HG02588 (cell line): ENCODE measurements at regions not wholly inside any gene's neighbourhood (a gene's known extent, or its start where the extent isn't known, plus 50 kb on each side); places are given as distances from the start of the nearest gene placed in this dataset.
"Not testable (repeated sequence)": the region's sequence is repeated elsewhere in the genome, so short reads cannot be mapped to it uniquely, and the experiment has no call there.

ENCODE experiments used
- ATAC-seq: cut with Tn5 transposase; IDR thresholded peaks from one replicate; pipeline ENCODE4 v1.9.1; 2021; ENCODE audit warnings: mild to moderate bottlenecking, moderate library complexity; ENCODE audit not compliant: unreplicated experiment

DNA sequence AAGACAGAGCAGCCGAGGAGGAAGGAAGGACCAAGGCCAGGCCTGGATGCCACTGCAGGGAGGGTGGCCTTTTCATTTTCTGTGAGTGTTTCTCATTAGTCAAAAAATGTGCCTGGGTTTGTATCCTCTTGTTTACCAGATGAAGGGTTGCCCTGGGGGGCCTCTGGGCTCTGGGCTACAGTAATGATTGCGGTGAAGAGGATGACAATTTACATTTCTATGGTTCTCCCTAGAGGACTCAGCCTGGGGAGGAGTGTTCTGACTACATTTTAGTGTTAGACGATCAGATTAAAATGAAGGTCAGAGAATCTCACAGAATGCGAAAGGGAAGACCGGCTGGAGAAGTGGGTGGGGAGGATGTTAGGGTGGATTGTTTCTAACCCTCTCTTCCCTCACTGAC is 108.0 kb upstream of the KMT2C start:
- ATAC-seq = no peak

- ATAC-seq = no peak
These were observed 106.1 kb upstream of the KMT2C start for GRCh38 chr7:152541892-152542291.

DNA sequence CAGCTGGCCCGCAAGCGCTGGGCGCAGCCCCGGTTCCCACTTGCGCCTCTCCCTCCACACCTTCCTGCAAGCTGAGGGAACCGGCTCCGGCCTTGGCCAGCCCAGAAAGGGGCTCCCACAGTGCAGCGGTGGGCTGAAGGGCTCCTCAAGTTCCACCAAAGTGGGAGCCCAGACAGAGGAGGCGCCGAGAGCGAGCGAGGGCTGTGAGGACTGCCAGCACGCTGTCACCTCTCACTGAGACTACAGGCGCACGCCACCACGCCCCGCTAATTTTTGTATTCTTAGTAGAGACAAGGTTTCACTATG is 103.3 kb upstream of the KMT2C start:
- not testable (repeated sequence) for ATAC-seq

GRCh38 chr7:152538346-152539189 is 102.8 kb upstream of the KMT2C start:
- ATAC-seq = not testable (repeated sequence)

DNA sequence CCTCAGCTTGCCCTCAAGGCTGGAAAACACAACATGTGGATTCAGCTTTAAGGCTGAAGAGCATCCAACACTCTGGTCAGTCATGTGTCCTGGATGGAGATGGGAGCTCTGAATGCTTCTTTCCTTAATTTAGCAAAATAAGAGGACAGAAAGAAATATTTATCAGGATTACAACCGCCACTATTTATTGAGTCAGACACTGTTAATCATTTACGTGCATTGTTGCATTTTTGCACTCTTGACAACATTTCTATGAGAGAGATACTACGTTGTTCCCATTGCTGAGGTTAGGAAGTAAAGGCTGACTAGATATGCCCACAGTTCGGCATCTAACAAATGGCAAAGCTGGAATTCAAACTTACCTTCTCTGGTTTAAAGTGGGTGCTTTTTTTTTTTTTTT is 101.8 kb upstream of the KMT2C start:
- ATAC-seq = no peak

- no peak for ATAC-seq
These were observed 92.8 kb upstream of the KMT2C start for GRCh38 chr7:152528612-152529011.

- no peak for ATAC-seq
These were observed 91.8 kb upstream of the KMT2C start for GRCh38 chr7:152527610-152528032.

DNA sequence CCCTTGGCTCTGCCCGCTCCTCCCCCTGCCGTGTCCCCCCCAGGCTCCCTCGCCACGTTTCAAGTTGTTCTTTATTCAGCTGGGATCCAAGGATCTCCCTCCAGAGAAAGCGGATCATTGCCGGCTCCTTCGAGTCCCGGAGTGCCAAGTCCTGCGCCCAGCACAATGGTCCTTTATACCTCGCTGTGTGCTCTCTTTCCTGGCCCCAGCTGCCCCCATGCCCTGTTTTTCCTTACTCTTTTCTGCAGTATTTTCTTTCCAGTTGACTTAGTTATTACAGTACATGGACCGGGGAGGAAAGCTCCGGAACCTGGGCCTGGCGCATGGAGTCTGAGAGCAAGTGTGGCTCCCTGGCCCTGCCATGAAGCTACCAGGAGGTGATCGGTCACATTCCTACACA is 88.1 kb upstream of the KMT2C start:
- ATAC-seq = no peak

DNA sequence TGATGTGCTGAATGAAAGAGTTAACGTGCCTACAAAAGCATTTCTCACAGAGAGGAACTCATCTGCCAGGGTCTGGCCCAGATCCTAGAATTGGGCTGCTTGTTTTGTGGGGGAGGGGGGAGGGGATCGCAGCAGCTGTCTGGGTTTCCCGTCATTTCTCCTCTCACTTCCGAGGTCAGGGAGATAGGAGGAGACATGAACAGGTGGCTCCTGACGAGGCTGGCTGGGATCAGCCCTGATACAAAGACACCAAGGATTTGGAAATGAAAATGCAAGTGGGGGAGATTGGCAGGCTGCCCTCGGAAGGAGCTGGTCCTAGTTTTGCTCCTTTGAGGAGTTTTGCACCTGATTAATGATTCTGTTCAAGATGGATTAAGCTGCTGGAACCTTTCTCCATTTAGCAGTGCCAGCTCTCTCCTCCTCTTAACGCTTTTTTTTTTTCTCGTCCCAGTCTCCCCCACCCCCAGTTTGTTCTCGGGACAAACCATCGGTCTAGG is 86.8 kb upstream of the KMT2C start:
- no peak for ATAC-seq

GRCh38 chr7:152521420-152522337 is 85.9 kb upstream of the KMT2C start:
- ATAC-seq = no peak

DNA sequence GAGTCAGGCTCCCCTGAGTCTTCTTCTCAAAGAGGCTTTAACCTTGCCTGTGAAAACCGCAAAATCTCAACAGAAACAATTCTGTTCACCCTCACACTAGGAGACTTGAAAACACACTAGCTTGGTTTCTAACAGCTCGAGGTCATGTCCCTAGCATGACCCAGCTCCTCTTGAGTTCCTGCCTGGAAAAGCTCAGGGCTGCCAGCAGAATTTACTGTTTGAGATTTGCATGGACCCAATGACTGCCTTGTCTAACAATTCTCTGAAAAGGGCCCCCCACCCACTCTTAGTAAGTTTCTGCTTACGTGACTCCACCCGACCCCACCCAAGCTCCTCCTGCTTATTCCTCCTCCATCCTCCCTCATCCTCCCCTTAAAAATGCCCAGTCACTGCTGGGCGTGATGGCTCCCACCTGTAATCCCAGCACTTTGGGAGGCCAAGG is 85.1 kb upstream of the KMT2C start:
- no peak for ATAC-seq

DNA sequence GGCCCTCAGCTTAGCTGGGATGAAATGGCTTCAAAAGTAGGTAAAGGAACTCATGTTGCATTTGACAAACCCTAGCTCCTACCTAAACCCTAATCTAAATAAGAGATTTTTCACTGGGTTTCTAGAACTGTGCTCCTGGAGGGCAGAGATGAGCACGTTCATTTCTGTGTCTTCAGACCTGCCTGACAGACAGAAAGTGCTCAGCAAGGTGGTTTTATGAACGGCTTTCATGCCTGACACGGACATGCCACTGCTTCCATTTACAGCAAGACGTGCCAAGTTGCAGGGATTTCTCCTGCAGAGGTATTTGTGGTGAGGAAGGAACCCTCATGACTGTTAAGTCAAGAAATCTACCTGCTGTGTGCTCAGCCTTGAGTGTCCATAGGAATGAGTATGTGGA is 83.5 kb upstream of the KMT2C start:
- no peak for ATAC-seq

DNA sequence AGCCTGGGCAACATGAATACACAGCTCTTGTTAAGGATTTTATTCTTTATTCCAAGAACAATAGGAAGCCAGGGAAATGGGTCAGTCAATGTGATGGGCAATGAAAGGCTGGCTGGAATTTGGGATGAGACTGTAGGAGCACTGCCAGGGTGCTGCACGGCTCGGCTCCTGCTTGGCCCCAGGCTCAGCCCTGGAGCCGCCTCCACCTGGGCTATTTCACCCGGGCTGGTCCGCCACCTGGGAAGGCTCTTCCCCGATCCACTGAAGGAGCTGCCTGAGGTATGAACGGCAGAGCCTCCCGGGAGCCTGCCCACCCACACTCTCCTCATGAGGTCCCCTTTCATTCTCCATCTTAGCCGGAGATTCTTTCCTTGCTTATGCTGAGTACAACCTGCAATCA is 80.4 kb upstream of the KMT2C start:
- ATAC-seq = no peak

- not testable (repeated sequence) for ATAC-seq
These were observed 79.6 kb upstream of the KMT2C start for GRCh38 chr7:152515266-152515950.

DNA sequence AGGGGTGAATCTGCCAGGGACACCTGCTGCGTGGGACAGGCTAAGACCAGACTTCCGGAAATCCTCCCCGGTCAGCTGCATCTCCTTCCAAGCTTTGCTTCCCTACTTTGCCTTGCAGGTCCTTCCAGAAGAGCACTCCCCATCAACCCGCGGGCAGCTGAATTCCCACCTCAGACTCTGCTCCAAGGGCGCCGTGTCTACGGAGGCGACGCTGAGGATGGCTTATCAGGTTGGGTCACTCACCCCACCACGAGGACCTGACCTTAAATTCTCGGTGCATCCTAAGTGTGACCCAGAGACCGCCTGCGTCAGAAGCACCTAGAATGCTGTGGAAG is 78.9 kb upstream of the KMT2C start:
- no peak for ATAC-seq

GRCh38 chr7:152513861-152514770 is 78.3 kb upstream of the KMT2C start:
- no peak for ATAC-seq

GRCh38 chr7:152512706-152513105 is 76.9 kb upstream of the KMT2C start:
- ATAC-seq = no peak

DNA sequence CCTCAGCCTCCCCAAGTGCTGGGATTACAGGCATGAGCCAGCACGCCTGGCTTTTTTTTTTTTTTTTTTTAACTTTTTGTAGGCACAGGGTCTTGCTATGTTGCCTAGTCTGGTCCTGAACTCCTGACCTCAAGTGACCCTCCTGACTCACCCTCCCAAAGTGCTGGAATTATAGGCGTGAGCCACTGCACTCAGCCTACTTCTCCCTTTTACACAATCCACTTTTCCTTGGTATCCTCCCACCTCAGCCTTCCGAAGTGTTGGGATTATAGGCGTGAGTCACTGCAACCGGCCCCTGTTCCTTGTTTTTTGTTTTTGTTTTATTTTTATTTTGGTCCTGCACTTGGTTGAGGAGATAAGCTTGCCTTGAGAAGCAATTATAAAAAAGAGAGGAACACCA is 75.9 kb upstream of the KMT2C start:
- no peak for ATAC-seq

- no peak for ATAC-seq
These were observed 72.9 kb upstream of the KMT2C start for GRCh38 chr7:152508701-152509100.

DNA sequence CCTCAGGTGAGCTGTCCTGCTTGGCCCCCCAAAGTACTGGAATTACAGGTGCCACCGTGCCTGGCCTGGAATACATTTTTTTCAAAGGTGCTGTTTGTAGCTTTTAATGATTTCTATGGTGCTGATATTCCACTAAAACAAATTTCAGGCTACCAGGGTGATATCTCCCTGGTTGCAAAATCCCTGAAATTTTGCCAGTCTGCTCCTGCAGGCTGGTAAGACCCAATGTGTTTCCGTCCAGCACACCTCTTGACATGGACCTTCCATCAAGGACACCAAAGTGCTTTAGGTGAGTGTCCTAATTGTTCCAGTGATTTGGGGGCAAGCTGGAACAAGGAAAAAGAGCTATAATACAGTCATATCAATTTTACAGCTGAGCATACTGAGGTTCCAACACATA is 69.8 kb upstream of the KMT2C start:
- no peak for ATAC-seq
